Activated CD4-positive, alpha-beta T cell treated with anti-CD3 and anti-CD28 coated beads, Interleukin-2, amount 10 ng/mL, durations not matched to agents 7 days and 5 days (primary cell): ENCODE measurements at regions not wholly inside any gene's neighbourhood (a gene's known extent, or its start where the extent isn't known, plus 50 kb on each side); places are given as distances from the start of the nearest gene placed in this dataset.

Experiments used
- CTCF ChIA-PET: fragments of 350-600 bp; sonication (Branson Sonifier 250); formaldehyde crosslinking; loops from one replicate; lab custom pipeline; 2021; ENCODE audit warnings: antibody characterized with exemption; lab: Charles Lee
- POLR2A ChIA-PET: fragments of 350-600 bp; sonication (Branson Sonifier 250); formaldehyde crosslinking; loops from one replicate; lab custom pipeline; 2021; ENCODE audit warnings: antibody characterized with exemption; lab: Charles Lee
- DNase-seq: peaks from one replicate; pipeline ENCODE4 v3.0.0-alpha.2; 2020
- H3K27ac Mint-ChIP-seq: one replicate; pipeline ENCODE4 v1.8.0; 2021; ENCODE audit warnings: mild to moderate bottlenecking, moderate library complexity, mixed read lengths
- H3K27me3 Mint-ChIP-seq: one replicate; pipeline ENCODE4 v1.8.0; 2021; ENCODE audit warnings: mixed read lengths
- H3K36me3 Mint-ChIP-seq: one replicate; pipeline ENCODE4 v1.8.0; 2021; ENCODE audit warnings: low read depth, mixed read lengths
- H3K4me1 Mint-ChIP-seq: one replicate; pipeline ENCODE4 v1.8.0; 2021; ENCODE audit warnings: mixed read lengths
- H3K4me3 Mint-ChIP-seq: one replicate; pipeline ENCODE4 v1.8.0; 2021; ENCODE audit warnings: mild to moderate bottlenecking, moderate library complexity, mixed read lengths
- H3K9me3 Mint-ChIP-seq: one replicate; pipeline ENCODE4 v1.8.0; 2021; ENCODE audit warnings: mixed read lengths

DNA sequence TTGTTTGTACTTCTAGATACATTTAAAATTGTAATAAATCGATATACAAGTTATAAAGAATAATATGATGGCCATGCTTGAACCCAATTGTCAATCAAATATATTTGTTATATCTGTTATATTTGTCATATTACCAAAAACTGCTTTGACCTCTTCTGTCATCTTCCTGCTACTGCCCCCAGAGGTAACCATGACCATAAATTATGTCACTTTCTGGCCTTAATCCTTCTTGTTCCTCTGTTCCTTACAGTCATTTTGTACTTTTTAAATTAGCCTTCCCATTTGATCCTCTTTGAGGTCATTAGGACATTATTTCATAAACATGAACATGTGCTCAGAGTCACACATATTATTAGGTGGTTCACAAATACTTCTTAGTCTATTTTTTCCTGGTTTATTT, 124.7 kb downstream of the HFE start:
- ChIA-PET POLR2A (no interaction called here), CTCF (no interaction called here)
- Mint-ChIP-seq H3K4me3 (no peak overlapping the region), H3K27ac (no peak overlapping the region), H3K27me3 (no peaks in the 10 kb centered on the region), H3K9me3 (peaks cover 2% of the 10 kb centered on the region), H3K36me3 (no peaks in the 10 kb centered on the region), H3K4me1 (peaks cover 22% of the 10 kb centered on the region)
- DNase-seq: no peak

DNA sequence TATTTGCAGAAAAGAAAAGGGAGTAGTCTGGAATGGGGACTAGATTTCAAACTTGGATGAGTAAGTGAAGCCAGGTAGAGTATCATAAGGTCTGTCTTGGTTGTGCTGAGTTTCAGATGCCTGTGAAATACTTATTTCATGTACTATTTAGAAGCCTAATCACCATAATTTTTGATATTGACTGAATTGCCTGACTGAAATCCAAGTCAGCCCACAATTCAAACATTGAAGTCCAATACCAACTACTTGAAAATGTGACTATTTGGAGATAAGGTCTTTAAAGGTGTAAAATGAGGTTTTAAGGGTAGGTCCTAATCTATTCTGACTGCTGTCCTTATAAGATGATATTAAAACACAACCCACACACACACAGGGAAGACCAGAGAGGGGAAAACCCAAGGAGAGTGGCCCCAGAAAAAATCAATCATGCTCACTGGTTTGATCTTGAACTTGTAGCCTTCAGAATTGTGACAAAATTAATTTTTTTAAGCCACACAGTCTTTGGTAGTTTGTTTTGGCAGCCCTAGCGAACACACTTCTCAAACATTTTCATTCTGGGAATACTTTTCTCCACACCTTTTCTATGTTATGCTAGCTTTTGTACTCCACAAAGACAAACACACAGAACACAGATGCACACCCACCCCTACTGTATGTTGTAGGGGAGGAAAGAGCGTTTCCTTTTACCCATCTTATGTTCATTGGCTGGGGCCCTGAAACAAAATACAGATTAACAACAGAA, 126.3 kb downstream of the HFE start:
- Mint-ChIP-seq H3K27ac (peak overlapping the region; percentile 71), H3K9me3 (peaks cover 2% of the 10 kb centered on the region), H3K4me1 (peaks cover 19% of the 10 kb centered on the region), H3K4me3 (no peak overlapping the region), H3K27me3 (no peaks in the 10 kb centered on the region), H3K36me3 (no peaks in the 10 kb centered on the region)
- POLR2A ChIA-PET: interaction anchor here (3.6 to 4.6 kb wide), 3 partner anchors 16 to 58 kb away, joined by 33 to 205 read pairs (median 65); a partner anchor contains a TSS
- CTCF ChIA-PET: interaction anchor here (0.6 to 3.7 kb wide), 3 partner anchors 8 to 25 kb away, joined by 3 to 35 read pairs (median 6); a partner anchor contains a TSS
- DNase-seq: no peak

DNA sequence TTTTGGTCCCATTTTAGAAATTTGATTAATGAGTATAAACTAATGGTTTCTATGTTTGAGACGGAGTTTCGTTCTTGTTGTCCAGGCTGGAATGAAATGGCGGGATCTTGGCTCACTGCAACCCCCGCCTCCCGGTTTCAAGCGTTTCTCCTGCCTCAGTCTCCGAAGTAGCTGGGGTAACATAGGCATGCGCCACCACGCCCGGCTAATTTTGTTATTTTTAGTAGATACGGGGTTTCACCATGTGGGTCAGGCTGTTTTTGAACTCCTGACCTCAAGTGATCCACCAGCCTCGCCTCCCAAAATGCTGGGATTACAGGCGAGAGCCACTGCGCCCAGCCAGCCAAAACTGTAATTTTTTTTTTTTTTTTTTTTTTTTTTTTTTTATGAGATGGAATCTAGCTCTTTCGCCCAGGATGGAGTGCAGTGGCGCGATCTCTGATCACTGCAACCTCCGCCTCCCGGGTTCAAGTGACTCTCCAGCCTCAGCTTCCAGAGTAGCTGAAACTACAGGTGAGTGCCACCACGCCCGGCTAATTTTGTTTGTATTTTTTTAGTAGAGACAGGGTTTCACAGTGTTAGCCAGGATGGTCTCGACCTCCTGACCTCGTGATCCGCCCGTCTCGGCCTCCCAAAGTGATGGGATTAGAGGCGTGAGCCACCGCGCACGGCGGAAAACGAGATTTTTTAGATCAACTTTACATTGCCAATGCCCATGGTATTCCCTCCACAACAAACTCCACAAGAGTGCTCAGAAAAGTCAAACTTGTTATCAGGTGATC, 127.8 kb downstream of the HFE start:
- Mint-ChIP-seq H3K36me3 (no peaks in the 10 kb centered on the region), H3K27ac (no peak overlapping the region), H3K9me3 (peaks cover 2% of the 10 kb centered on the region), H3K27me3 (no peaks in the 10 kb centered on the region), H3K4me3 (no peak overlapping the region), H3K4me1 (peaks cover 29% of the 10 kb centered on the region)
- DNase-seq: no peak
- CTCF ChIA-PET: interaction anchor here (0.6 to 3.7 kb wide), 7 partner anchors 9 to 35 kb away, joined by 3 to 35 read pairs (median 5); a partner anchor contains a TSS
- POLR2A ChIA-PET: interaction anchor here (0.7 to 4.6 kb wide), 16 partner anchors 9 to 1651 kb away, joined by 4 to 205 read pairs (median 30); a partner anchor contains a TSS

DNA sequence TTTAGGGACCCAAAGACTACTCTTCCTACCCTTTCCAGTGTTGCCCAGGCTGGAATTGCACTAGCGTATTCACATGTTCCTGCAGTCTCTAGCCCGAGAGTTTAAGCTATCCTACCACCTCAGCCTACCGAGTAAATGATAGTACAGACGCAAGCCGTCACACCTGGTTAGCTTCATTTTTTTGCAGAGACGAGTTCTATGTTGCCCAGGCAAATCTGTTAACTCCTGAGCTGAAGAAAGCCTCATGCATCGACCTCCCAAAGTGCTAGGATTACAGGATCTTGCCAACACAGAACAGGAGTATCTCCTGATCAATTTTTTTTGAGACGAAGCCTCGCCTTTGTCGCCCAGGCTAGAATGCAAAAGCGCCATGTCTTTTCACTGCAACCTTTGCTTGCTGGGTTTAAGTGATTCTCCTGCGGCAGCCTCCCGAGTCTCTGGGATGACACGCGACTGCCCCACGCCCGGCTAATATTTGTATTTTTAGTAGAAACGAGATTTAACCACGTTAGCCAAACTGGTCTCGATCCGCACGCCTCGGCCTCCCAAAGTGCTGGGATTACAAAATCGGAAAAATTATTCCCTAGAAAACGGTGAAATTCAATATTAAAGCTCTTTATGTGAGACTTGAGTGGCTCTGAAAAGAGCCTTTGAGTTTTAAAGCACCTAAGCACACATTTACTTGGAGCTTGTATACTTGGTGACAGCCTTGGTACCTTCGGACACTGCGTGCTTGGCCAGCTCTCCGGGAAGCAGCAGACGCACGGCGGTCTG, 128.5 kb downstream of the HFE start:
- Mint-ChIP-seq H3K4me1 (peaks cover 34% of the 10 kb centered on the region), H3K9me3 (peaks cover 2% of the 10 kb centered on the region), H3K4me3 (no peak overlapping the region), H3K36me3 (no peaks in the 10 kb centered on the region), H3K27ac (no peak overlapping the region), H3K27me3 (no peaks in the 10 kb centered on the region)
- POLR2A ChIA-PET: interaction anchor here (0.5 to 4.6 kb wide), 34 partner anchors 8 to 1650 kb away, joined by 3 to 205 read pairs (median 8); partner anchors contain the start of gene HMGN4
- peak; percentile 48 for DNase-seq
- CTCF ChIA-PET: interaction anchor here (0.6 to 3.7 kb wide), 17 partner anchors 9 to 184 kb away, joined by 3 to 35 read pairs (median 5); a partner anchor contains a TSS

DNA sequence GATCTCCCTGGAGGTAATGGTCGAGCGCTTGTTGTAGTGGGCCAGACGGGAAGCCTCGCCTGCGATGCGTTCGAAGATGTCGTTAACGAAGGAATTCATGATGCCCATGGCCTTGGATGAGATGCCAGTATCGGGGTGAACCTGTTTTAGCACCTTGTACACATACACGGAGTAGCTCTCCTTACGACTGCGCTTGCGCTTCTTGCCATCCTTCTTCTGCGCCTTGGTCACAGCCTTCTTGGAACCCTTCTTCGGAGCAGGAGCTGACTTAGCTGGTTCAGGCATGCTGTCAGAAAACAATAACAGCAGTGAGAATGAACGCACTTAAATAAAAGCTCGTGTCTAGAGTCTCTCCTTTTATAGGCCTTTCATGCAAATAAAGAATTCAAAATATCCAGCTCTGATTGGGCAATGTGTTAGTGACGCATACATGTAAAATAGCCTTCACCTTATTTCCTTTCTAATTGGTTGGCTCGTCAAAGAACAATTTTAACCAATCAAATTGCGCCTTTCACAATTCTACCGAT, 129.2 kb downstream of the HFE start:
- CTCF ChIA-PET: interaction anchor here (0.8 to 3.7 kb wide), 17 partner anchors 11 to 184 kb away, joined by 3 to 35 read pairs (median 6); a partner anchor contains a TSS
- peaks cover 2% of the 10 kb centered on the region for H3K9me3 Mint-ChIP-seq
- H3K4me1 Mint-ChIP-seq: peaks cover 39% of the 10 kb centered on the region
- POLR2A ChIA-PET: interaction anchor here (0.5 to 4.6 kb wide), 37 partner anchors 10 to 1676 kb away, joined by 3 to 205 read pairs (median 6); partner anchors contain the start of gene HMGN4
- H3K4me3 Mint-ChIP-seq: no peak overlapping the region
- no peaks in the 10 kb centered on the region for H3K27me3 Mint-ChIP-seq
- H3K27ac Mint-ChIP-seq: no peak overlapping the region
- no peaks in the 10 kb centered on the region for H3K36me3 Mint-ChIP-seq
- peak; percentile 92 for DNase-seq

DNA sequence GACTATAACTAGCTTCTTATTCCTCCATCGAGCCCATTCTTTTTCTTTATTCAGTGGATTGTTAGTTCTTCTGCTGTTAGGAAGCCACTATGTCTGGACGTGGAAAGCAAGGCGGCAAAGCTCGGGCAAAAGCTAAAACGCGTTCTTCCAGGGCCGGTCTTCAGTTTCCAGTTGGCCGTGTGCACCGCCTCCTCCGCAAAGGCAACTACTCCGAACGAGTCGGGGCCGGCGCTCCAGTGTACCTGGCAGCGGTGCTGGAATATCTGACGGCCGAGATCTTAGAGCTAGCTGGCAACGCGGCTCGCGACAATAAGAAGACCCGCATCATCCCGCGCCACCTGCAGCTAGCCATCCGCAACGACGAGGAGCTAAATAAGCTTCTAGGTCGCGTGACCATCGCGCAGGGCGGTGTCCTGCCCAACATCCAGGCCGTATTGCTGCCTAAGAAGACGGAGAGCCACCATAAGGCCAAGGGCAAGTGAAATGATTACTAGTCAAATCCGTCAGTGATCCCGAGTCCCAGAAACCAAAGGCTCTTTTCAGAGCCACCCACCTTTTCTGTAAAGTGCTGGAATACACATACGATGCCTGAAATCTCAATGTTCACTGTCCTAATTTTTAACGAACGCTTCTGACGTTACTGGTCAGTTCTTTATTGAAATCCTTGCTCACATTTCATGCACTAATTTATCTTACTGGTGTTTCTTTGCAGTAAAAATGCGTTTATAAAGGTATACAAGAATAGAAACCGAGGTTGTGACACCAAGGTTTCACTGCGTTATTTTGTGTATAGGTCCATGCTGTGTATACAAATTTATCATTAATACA, 129.9 kb downstream of the HFE start:
- no peak overlapping the region for H3K27ac Mint-ChIP-seq
- no peak overlapping the region for H3K4me3 Mint-ChIP-seq
- H3K4me1 Mint-ChIP-seq: peaks cover 40% of the 10 kb centered on the region
- H3K36me3 Mint-ChIP-seq: no peaks in the 10 kb centered on the region
- peak; percentile 86 for DNase-seq
- H3K9me3 Mint-ChIP-seq: peaks cover 2% of the 10 kb centered on the region
- no peaks in the 10 kb centered on the region for H3K27me3 Mint-ChIP-seq
- ChIA-PET CTCF (interaction anchor here (0.8 to 3.7 kb wide), 17 partner anchors 10 to 185 kb away, joined by 3 to 35 read pairs (median 6); a partner anchor contains a TSS), POLR2A (interaction anchor here (0.5 to 4.6 kb wide), 35 partner anchors 11 to 1676 kb away, joined by 3 to 205 read pairs (median 6); partner anchors contain the start of gene HMGN4)

DNA sequence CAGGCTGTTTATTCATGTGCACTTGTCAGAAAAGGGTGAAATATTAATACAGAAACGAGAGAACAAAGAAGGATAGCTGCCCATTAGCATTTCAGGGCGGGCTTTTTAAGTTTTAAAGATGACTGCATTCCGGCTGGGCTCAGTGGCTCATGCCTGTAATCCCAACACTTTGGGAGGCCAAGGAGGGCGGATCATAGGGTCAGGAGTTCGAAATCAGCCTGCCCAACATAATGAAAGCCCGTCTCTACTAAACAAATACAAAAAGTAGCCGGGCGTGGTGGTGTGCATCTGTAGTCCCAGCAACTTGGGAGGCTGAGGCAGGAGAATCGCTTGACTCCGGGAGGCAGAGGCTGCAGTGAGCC, 130.5 kb downstream of the HFE start:
- Mint-ChIP-seq H3K27me3 (no peaks in the 10 kb centered on the region), H3K9me3 (peaks cover 2% of the 10 kb centered on the region), H3K27ac (no peak overlapping the region), H3K36me3 (no peaks in the 10 kb centered on the region), H3K4me3 (no peak overlapping the region), H3K4me1 (peaks cover 41% of the 10 kb centered on the region)
- ChIA-PET POLR2A (interaction anchor here (0.6 to 4.6 kb wide), 14 partner anchors 11 to 1649 kb away, joined by 3 to 205 read pairs (median 34); a partner anchor contains a TSS), CTCF (interaction anchor here (1.4 to 2.5 kb wide), 5 partner anchors 9 to 34 kb away, joined by 6 to 19 read pairs (median 7); a partner anchor contains a TSS)
- no peak for DNase-seq

DNA sequence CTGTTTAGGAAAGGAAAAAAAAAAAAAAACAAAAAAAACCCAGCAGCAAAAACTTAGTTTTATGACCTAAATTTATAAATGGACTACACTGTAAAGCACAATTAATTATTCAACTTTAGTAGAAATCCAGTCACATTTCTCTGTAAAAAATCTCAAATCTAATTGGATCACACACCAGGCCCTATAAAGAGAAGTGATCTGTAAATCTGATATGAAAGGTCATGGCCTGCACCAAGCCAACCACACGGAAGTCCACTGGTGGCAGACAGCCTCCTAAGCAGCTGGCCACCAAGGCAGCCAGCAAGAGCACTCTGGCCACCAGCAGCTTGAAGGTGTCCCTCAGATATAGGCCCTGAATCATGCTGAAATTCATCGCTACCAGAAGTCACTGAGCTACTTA, 131.6 kb downstream of the HFE start:
- Mint-ChIP-seq H3K36me3 (no peaks in the 10 kb centered on the region), H3K27ac (peak overlapping the region; percentile 54), H3K9me3 (no peaks in the 10 kb centered on the region), H3K27me3 (no peaks in the 10 kb centered on the region), H3K4me3 (peak overlapping the region; percentile 32), H3K4me1 (peaks cover 41% of the 10 kb centered on the region)
- DNase-seq: no peak
- ChIA-PET CTCF (interaction anchor here (0.6 kb wide), 1 partner anchor 179 kb away, joined by 3 read pairs; no protein-coding TSS in a partner anchor), POLR2A (interaction anchor here (0.6 to 1.0 kb wide), 2 partner anchors 15 to 51 kb away, joined by 3 to 4 read pairs; no protein-coding TSS in a partner anchor)

DNA sequence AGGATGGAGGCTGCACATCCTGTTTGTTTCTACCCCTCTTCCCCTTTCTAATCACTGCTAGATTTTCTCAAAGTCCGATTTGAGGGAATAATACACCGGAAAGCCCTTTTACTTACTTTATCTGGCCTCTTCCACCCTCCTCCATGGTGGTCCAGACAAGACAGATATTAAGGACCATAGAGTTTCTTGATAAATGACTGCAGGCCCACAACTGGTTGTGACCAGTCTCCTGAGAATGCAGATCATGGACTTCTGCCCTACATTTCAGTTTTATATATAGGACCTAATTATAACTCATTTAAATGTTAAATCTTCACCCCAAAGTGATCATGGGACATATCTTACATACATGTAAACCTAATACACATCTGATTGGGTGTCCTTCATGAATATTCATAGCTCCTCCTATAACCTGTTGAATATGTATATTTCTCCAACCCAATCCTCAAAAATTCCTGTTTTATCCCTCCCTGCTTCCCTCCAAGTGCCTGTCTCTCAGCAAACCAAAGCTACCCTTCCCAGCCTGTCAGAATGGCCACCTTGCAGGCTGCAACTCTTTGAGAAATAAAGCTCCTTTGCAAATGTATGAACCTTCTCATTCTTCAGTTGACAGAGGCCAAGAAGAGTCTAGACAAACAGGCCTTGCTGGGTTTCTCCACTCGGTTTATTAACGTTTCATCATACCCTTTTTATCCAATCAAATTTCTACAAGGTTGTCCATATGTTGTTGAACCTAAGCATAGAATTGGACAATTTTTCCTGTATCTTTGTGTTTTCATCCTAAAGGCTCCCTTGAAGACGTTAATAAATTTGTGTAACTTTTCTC, 133.1 kb downstream of the HFE start:
- H3K4me3 Mint-ChIP-seq: no peak overlapping the region
- H3K36me3 Mint-ChIP-seq: no peaks in the 10 kb centered on the region
- peaks cover 35% of the 10 kb centered on the region for H3K4me1 Mint-ChIP-seq
- no peaks in the 10 kb centered on the region for H3K27me3 Mint-ChIP-seq
- no peak for DNase-seq
- no peaks in the 10 kb centered on the region for H3K9me3 Mint-ChIP-seq
- peak overlapping the region; percentile 80 for H3K27ac Mint-ChIP-seq
- POLR2A ChIA-PET: interaction anchor here (0.6 to 1.1 kb wide), 3 partner anchors 13 to 928 kb away, joined by 3 to 12 read pairs (median 4); no protein-coding TSS in a partner anchor
- CTCF ChIA-PET: interaction anchor here (0.6 to 1.6 kb wide), 2 partner anchors 16 to 18 kb away, joined by 4 read pairs; no protein-coding TSS in a partner anchor

DNA sequence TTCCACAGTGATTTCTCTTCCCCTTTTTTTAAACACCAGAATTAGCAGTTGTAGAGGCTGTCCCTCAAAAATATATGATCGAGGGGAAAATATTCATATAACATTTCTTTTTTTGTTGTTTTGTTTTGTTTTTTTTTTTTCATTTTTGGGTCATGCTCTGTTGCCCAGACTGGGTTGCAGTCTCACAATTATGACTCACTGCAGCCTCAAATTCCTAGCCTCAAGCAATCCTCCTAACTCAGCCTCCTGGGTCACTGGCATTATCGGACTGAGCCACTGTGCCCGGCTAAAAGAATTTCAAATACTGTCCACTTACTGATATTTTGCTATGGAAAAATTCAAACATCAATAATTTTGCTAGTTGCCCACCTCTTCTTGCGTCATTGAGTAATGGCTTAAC, 134.0 kb downstream of the HFE start:
- H3K36me3 Mint-ChIP-seq: no peaks in the 10 kb centered on the region
- CTCF ChIA-PET: interaction anchor here (0.6 to 1.6 kb wide), 3 partner anchors 15 to 39 kb away, joined by 3 to 4 read pairs (median 4); no protein-coding TSS in a partner anchor
- no peak overlapping the region for H3K4me3 Mint-ChIP-seq
- H3K27ac Mint-ChIP-seq: no peak overlapping the region
- DNase-seq: no peak
- POLR2A ChIA-PET: interaction anchor here (0.9 to 1.1 kb wide), 2 partner anchors 25 to 30 kb away, joined by 3 to 4 read pairs; a partner anchor contains a TSS
- no peaks in the 10 kb centered on the region for H3K27me3 Mint-ChIP-seq
- no peaks in the 10 kb centered on the region for H3K9me3 Mint-ChIP-seq
- peaks cover 35% of the 10 kb centered on the region for H3K4me1 Mint-ChIP-seq
